Right ventricle myocardium inferior (tissue), 1 donor: ENCODE measurements at regions not wholly inside any gene's neighbourhood (a gene's known extent, or its start where the extent isn't known, plus 50 kb on each side); places are given as distances from the start of the nearest gene placed in this dataset.
"Not testable (repeated sequence)": the region's sequence is repeated elsewhere in the genome, so short reads cannot be mapped to it uniquely, and the experiment has no call there.

Experiments used
- ATAC-seq: fragments of 200-7000 bp; cut with Tn5 transposase; one replicate; pipeline ENCODE4 v1.9.1; 2020; ENCODE audit warnings: mild to moderate bottlenecking, moderate library complexity
- DNase-seq: peaks from one replicate; pipeline ENCODE4 v3.0.0; 2021; ENCODE audit errors: missing footprints
- intact Hi-C: fragments of 100-400 bp; cut with DNase I; formaldehyde crosslinking; loops from one replicate; pipeline ENCODE4 v1.11.0; 2022
- donor health status: DM: no; HTN: yes; CAD: no; lungs with severe emphysema.

- ATAC-seq (no peak), DNase-seq (no peak)
- intact Hi-C loops = no loop called here
Measured at GRCh38 chr6:72457738-72458137, 164.1 kb upstream of the KCNQ5 start.

GRCh38 chr6:72458521-72458920 is 163.3 kb upstream of the KCNQ5 start:
- intact Hi-C loops = no loop called here
- ATAC-seq (no peak), DNase-seq (no peak)

- no peak for ATAC-seq
- intact Hi-C loops = no loop called here
Measured at GRCh38 chr6:72461144-72461543, 160.7 kb upstream of the KCNQ5 start.

GRCh38 chr6:72464246-72464645 is 157.6 kb upstream of the KCNQ5 start:
- ATAC-seq (no peak), DNase-seq (no peak)
- intact Hi-C loops = no loop called here

More at GRCh38 chr6:72461144-72461543, 160.7 kb upstream of the KCNQ5 start:
- no peak for DNase-seq

- DNase-seq (no peak), ATAC-seq (no peak)
- intact Hi-C loops = no loop called here
Measured at GRCh38 chr6:72464791-72465691, 156.8 kb upstream of the KCNQ5 start.

- intact Hi-C loops = no loop called here
- no peak for ATAC-seq
- DNase-seq = no peak
Measured at GRCh38 chr6:72466471-72466870, 155.4 kb upstream of the KCNQ5 start.

GRCh38 chr6:72466971-72467566 is 154.8 kb upstream of the KCNQ5 start:
- DNase-seq (no peak), ATAC-seq (no peak)
- intact Hi-C loops = no loop called here

GRCh38 chr6:72469406-72469983 is 152.4 kb upstream of the KCNQ5 start:
- intact Hi-C loops, ATAC-seq: not testable (repeated sequence)
- peak; percentile 53 for DNase-seq

GRCh38 chr6:72476051-72476450 is 145.8 kb upstream of the KCNQ5 start:
- intact Hi-C loops = no loop called here
- no peak for DNase-seq
- no peak for ATAC-seq

- ATAC-seq (no peak), DNase-seq (no peak)
- intact Hi-C loops = no loop called here
Measured at GRCh38 chr6:72476646-72477045, 145.2 kb upstream of the KCNQ5 start.

- intact Hi-C loops = no loop called here
- DNase-seq (no peak), ATAC-seq (no peak)
Measured at GRCh38 chr6:72495441-72495840, 126.4 kb upstream of the KCNQ5 start.

- ATAC-seq = no peak
- intact Hi-C loops = no loop called here
- DNase-seq = no peak
Measured at GRCh38 chr6:72497186-72497585, 124.7 kb upstream of the KCNQ5 start.

- ATAC-seq (no peak), DNase-seq (no peak)
- intact Hi-C loops = no loop called here
Measured at GRCh38 chr6:72500669-72501068, 121.2 kb upstream of the KCNQ5 start.

GRCh38 chr6:72504406-72504805 is 117.5 kb upstream of the KCNQ5 start:
- intact Hi-C loops = no loop called here
- no peak for ATAC-seq
- DNase-seq = no peak

GRCh38 chr6:72505446-72505845 is 116.4 kb upstream of the KCNQ5 start:
- intact Hi-C loops = no loop called here
- DNase-seq (no peak), ATAC-seq (no peak)

- intact Hi-C loops = no loop called here
- DNase-seq = no peak
- ATAC-seq = no peak
Measured at GRCh38 chr6:72519871-72520270, 102.0 kb upstream of the KCNQ5 start.

GRCh38 chr6:72521684-72522083 is 100.2 kb upstream of the KCNQ5 start:
- intact Hi-C loops = no loop called here
- DNase-seq = no peak
- no peak for ATAC-seq

GRCh38 chr6:72522735-72523141 is 99.1 kb upstream of the KCNQ5 start:
- intact Hi-C loops = no loop called here
- ATAC-seq = no peak
- DNase-seq = no peak

- intact Hi-C loops = no loop called here
- no peak for DNase-seq
- no peak for ATAC-seq
Measured at GRCh38 chr6:72524011-72524645, 97.7 kb upstream of the KCNQ5 start.
